Keratinocyte (primary cell): ENCODE measurements at regions not wholly inside any gene's neighbourhood (a gene's known extent, or its start where the extent isn't known, plus 50 kb on each side); places are given as distances from the start of the nearest gene placed in this dataset.
"Not testable (repeated sequence)": the region's sequence is repeated elsewhere in the genome, so short reads cannot be mapped to it uniquely, and the experiment has no call there.

Experiments
- DNase-seq: peaks from one replicate; pipeline ENCODE4 v3.0.0-alpha.2; 2011; ENCODE audit warnings: low read depth, missing footprints, low spot score
- FAIRE-seq: peaks from 2 replicates; lab custom pipeline; 2011; peaks lifted over from hg19 to GRCh38; lab: Jason Lieb, UNC
- H2AFZ ChIP-seq: 2 replicates; pipeline ENCODE4 v1.6.0; 2012; ENCODE audit warnings: low read length, control low read depth, inconsistent platforms; ENCODE audit not compliant: control insufficient read depth
- H3K27ac ChIP-seq: 2 replicates; pipeline ENCODE4 v1.5.1; 2011; ENCODE audit warnings: low read length; ENCODE audit not compliant: control insufficient read depth, insufficient read depth
- H3K27me3 ChIP-seq: 3 replicates; pipeline ENCODE4 v1.6.0; 2011; ENCODE audit warnings: low read length; ENCODE audit not compliant: control insufficient read depth, insufficient read depth; ENCODE audit errors: extremely low read depth
- H3K36me3 ChIP-seq, 2 experiments: 2 replicates in 1 of 2; 3 replicates in 1 of 2; pipeline ENCODE4 v1.5.1; 2011; ENCODE audit warnings: low read length in 2 of 2, mild to moderate bottlenecking in 1 of 2; ENCODE audit not compliant: control insufficient read depth in 2 of 2, insufficient read depth in 2 of 2; ENCODE audit errors: extremely low read depth in 1 of 2
- H3K4me1 ChIP-seq: 3 replicates; pipeline ENCODE4 v1.5.1; 2011; ENCODE audit warnings: low read length; ENCODE audit not compliant: control insufficient read depth, insufficient read depth; ENCODE audit errors: extremely low read depth
- H3K4me2 ChIP-seq: 3 replicates; pipeline ENCODE4 v1.6.0; 2011; ENCODE audit warnings: low read depth, low read length; ENCODE audit not compliant: control insufficient read depth, insufficient read depth; ENCODE audit errors: extremely low read depth
- H3K4me3 ChIP-seq, 3 experiments: fragments of 200-600 bp in 1 of 3; sonication (generic) in 1 of 3; 2 replicates in 2 of 3; 3 replicates in 1 of 3; pipeline ENCODE4 v1.5.1; 2011 to 2016; ENCODE audit warnings: low read length in 3 of 3, mild to moderate bottlenecking in 3 of 3, control low read depth in 2 of 3, inconsistent platforms in 1 of 3, low read depth in 1 of 3, mixed read lengths in 1 of 3, mixed run types in 1 of 3, moderate library complexity in 1 of 3; ENCODE audit not compliant: control insufficient read depth in 2 of 3, insufficient read depth in 2 of 3; ENCODE audit errors: extremely low read depth in 1 of 3
- H3K79me2 ChIP-seq: 2 replicates; pipeline ENCODE4 v1.6.0; 2012; ENCODE audit warnings: low read length; ENCODE audit not compliant: control insufficient read depth, insufficient read depth
- H3K9ac ChIP-seq: 3 replicates; pipeline ENCODE4 v1.6.0; 2011; ENCODE audit warnings: low read length; ENCODE audit not compliant: control insufficient read depth, insufficient read depth; ENCODE audit errors: extremely low read depth
- H3K9me1 ChIP-seq: 3 replicates; pipeline ENCODE4 v1.6.0; 2011; ENCODE audit warnings: low read length; ENCODE audit not compliant: control insufficient read depth, insufficient read depth; ENCODE audit errors: extremely low read depth
- H3K9me3 ChIP-seq: 2 replicates; pipeline ENCODE4 v1.5.1; 2012; ENCODE audit warnings: low read depth, low read length; ENCODE audit not compliant: control insufficient read depth
- H4K20me1 ChIP-seq: 3 replicates; pipeline ENCODE4 v1.6.0; 2011; ENCODE audit warnings: low read length; ENCODE audit not compliant: control insufficient read depth, insufficient read depth; ENCODE audit errors: extremely low read depth
- EZH2 ChIP-seq: IDR thresholded peaks from one replicate; pipeline ENCODE4 v1.6.1; 2012; ENCODE audit warnings: inconsistent platforms, mild to moderate bottlenecking, low read length, moderate library complexity
- dilution Hi-C: fragments of 300-500 bp; cut with MboI; formaldehyde crosslinking; loops from one replicate; pipeline ENCODE4 v1.7.0; 2020; ENCODE audit warnings: low sequenced_read_pairs; ENCODE audit not compliant: extremely low pct_ligation_motif_present
- TF ChIP-seq, protein P1 (sequence below), 3 experiments: IDR thresholded peaks in 1 of 3; conservative IDR thresholded peaks in 1 of 3; optimal IDR thresholded peaks in 1 of 3; 2 replicates in 2 of 3; 3 replicates in 1 of 3; pipeline versions ENCODE3 to v1.5.1; 2011; ENCODE audit warnings: low read length in 3 of 3, mild to moderate bottlenecking in 3 of 3, moderate library complexity in 2 of 3, control low read depth in 1 of 3, inconsistent platforms in 1 of 3; ENCODE audit not compliant: insufficient read depth in 2 of 3; ENCODE audit errors: extremely low read depth in 1 of 3

DNA sequence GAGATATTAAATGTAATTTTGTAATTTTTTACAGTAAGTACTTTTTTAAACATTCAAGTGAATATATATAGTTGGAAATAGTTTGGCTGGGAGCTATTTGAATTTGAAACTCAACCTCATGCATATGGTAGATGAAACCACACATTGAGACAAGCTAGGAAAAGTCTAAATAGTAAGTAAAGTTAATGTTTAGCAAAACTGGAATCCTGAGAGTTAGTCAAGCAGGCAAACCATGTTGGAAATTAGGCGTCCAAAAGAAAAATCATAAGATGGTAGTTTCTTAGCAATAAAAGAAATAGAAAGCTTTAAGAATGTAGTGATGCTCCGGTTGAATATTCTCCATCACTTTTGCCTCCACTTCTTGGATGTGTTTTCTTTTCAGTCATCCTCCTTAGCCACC is 657.1 kb upstream of the CDH10 start:
- no peak for FAIRE-seq

DNA sequence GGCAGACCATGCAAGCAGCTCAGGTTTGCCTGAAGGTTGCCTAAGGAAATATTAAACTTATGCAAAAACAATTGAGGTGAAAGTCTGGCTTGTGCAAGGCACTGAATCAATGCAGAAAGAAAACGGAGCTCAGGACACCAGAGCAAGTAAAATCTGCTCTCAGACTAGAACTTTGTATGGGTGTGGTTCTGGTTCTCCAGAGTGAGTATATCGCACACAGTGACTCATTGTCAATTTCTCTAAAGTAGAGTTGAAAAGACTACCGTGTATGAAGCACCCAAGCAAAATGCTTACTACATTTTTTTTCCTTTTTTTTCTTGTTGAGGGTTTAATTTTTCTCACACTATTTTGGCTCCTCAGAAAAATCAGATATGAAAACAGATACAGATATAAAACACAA is 650.3 kb upstream of the CDH10 start:
- TF ChIP-seq EZH2 = no peak
- TF ChIP-seq, protein P1, sequence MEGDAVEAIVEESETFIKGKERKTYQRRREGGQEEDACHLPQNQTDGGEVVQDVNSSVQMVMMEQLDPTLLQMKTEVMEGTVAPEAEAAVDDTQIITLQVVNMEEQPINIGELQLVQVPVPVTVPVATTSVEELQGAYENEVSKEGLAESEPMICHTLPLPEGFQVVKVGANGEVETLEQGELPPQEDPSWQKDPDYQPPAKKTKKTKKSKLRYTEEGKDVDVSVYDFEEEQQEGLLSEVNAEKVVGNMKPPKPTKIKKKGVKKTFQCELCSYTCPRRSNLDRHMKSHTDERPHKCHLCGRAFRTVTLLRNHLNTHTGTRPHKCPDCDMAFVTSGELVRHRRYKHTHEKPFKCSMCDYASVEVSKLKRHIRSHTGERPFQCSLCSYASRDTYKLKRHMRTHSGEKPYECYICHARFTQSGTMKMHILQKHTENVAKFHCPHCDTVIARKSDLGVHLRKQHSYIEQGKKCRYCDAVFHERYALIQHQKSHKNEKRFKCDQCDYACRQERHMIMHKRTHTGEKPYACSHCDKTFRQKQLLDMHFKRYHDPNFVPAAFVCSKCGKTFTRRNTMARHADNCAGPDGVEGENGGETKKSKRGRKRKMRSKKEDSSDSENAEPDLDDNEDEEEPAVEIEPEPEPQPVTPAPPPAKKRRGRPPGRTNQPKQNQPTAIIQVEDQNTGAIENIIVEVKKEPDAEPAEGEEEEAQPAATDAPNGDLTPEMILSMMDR (optimal IDR thresholded peaks at IDR 0.05 in 1 of 3, IDR thresholded peaks at IDR 0.05 in 1 of 3, conservative IDR thresholded peaks at IDR 0.05 in 1 of 3; ENCODE audit: extremely low read depth in 1 of 3, insufficient read depth in 2 of 3, low read length in 3 of 3) = no peak
- Histone ChIP-seq H3K4me3 (no peak overlapping the region), H3K79me2 (no peaks in the 10 kb centered on the region), H3K9me1 (no peaks in the 10 kb centered on the region), H2AFZ (no peak overlapping the region), H3K27ac (no peak overlapping the region), H3K4me1 (no peaks in the 10 kb centered on the region), H3K27me3 (no peaks in the 10 kb centered on the region), H3K9ac (no peak overlapping the region), H4K20me1 (no peaks in the 10 kb centered on the region), H3K36me3 (no peaks in the 10 kb centered on the region), H3K9me3 (peaks cover 3% of the 10 kb centered on the region), H3K4me2 (no peak overlapping the region)
- DNase-seq (no peak), FAIRE-seq (no peak)
- dilution Hi-C loops = no loop called here

More for the DNA sequence above, 657.1 kb upstream of the CDH10 start:
- no peak for DNase-seq
- H3K9me1 ChIP-seq = no peaks in the 10 kb centered on the region
- no peak for TF ChIP-seq EZH2
- TF ChIP-seq, protein P1 (optimal IDR thresholded peaks at IDR 0.05 in 1 of 3, IDR thresholded peaks at IDR 0.05 in 1 of 3, conservative IDR thresholded peaks at IDR 0.05 in 1 of 3; ENCODE audit: extremely low read depth in 1 of 3, insufficient read depth in 2 of 3, low read length in 3 of 3) = no peak
- H4K20me1 ChIP-seq = no peaks in the 10 kb centered on the region
- H3K4me1 ChIP-seq = no peaks in the 10 kb centered on the region
- H3K27ac ChIP-seq = no peak overlapping the region
- no peaks in the 10 kb centered on the region for H3K9me3 ChIP-seq
- H3K4me3 ChIP-seq = no peak overlapping the region
- H3K36me3 ChIP-seq = no peaks in the 10 kb centered on the region
- H3K79me2 ChIP-seq = no peaks in the 10 kb centered on the region
- dilution Hi-C loops = no loop called here
- H3K4me2 ChIP-seq = no peak overlapping the region
- H3K27me3 ChIP-seq = no peaks in the 10 kb centered on the region
- no peak overlapping the region for H3K9ac ChIP-seq
- H2AFZ ChIP-seq = no peak overlapping the region

DNA sequence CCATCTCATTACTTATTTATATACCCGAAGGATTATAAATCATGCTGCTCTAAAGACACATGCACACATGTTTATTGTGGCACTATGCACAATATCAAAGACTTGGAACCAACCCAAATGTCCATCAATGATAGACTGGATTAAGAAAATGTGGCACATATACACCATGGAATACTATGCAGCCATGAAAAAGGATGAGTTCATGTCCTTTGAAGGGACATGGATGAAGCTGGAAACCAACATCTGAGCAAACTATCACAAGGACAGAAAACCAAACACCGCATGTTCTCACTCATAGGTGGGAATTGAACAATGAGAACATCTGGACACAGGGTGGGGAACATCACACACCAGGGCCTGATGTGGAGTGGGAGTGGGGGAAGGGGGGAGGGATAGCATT is 645.0 kb upstream of the CDH10 start:
- DNase-seq, H4K20me1 ChIP-seq, dilution Hi-C loops, H3K36me3 ChIP-seq, H3K9me3 ChIP-seq, H3K4me2 ChIP-seq, H3K4me1 ChIP-seq, H3K27me3 ChIP-seq, H2AFZ ChIP-seq, H3K9ac ChIP-seq, H3K9me1 ChIP-seq, H3K4me3 ChIP-seq, H3K79me2 ChIP-seq, FAIRE-seq, H3K27ac ChIP-seq: not testable (repeated sequence)
